SK-N-SH treated with all-trans-retinoic acid at 6 μM for 48 hours (cell line): ENCODE measurements at regions not wholly inside any gene's neighbourhood (a gene's known extent, or its start where the extent isn't known, plus 50 kb on each side); places are given as distances from the start of the nearest gene placed in this dataset.
A peak's percentile ranks its signal among the peaks of the same experiment; 100 is the strongest.
"Not testable (repeated sequence)": the region's sequence is repeated elsewhere in the genome, so short reads cannot be mapped to it uniquely, and the experiment has no call there.

Source experiments
- ATAC-seq: fragments of 200-7000 bp; cut with Tn5 transposase; 3 replicates; pipeline ENCODE4 v1.9.1; 2020; ENCODE audit warnings: mild to moderate bottlenecking, moderate library complexity
- ISL1 ChIP-seq: fragments of 250-450 bp; sonication (Bioruptor Pico); IDR thresholded peaks from 2 replicates; pipeline ENCODE4 v2.1.2; 2022; ENCODE audit warnings: mild to moderate bottlenecking, moderate library complexity
- TCF4 ChIP-seq: fragments of 250-450 bp; sonication (Bioruptor Pico); IDR thresholded peaks from 2 replicates; pipeline ENCODE4 v1.8.0; 2021; ENCODE audit warnings: mild to moderate bottlenecking, moderate library complexity, borderline replicate concordance
- TSHZ2 ChIP-seq: fragments of 250-450 bp; sonication (Bioruptor Pico); IDR thresholded peaks from 2 replicates; pipeline ENCODE4 v1.5.0; 2020; ENCODE audit warnings: mild to moderate bottlenecking, moderate library complexity

DNA sequence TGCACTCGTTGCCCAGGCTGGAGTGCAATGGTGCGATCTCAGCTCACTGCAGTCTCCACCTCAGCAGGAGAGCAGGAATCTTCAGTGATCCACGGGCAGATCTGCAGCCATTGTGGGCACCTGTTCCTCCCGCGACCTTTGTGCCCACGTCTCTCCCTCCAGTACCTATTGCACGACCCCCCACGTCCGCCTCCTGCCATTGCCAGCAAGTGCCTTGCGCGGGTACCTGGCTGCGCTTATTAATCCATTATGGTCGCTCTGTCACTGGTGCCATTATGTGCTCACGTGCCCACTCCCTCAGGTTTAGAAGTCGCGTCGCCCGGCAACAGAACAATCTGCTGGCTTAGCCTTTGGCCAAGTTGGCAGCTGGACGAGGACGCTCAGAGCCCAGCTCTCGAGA, 146.2 kb upstream of the C1QTNF3 start:
- ATAC-seq, result not testable (repeated sequence)

DNA sequence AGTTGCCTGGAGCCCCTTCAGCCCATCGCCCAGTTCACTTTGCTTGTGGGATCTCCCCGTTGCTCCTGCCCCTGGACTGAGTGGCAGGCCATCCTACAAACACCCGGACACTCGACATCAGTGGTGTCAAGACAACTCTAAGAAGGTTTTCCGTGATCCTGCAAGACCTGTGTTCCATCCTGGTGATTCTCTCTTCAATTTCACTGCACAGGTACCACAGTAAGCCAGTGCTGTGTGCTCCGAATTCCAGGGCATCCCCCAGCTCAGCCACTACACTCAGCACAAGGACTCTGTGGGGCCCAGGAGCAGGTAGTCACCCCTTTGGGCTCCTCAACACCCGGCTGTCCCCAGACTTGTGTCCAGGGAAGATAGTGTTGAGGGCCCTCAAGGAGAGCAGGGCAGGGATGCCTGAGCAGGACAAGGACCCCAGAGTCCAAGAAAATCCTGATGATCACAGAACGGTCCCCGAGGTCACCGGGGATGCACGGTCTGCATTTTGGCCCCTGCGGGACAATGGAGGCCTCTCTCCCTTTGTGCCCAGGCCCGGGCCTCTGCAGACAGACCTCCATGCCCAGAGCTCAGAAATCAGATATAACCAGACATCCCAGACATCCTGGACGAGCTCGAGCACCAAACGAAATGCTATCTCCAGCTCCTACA, 146.9 kb upstream of the C1QTNF3 start:
- ATAC-seq, result not testable (repeated sequence)

DNA sequence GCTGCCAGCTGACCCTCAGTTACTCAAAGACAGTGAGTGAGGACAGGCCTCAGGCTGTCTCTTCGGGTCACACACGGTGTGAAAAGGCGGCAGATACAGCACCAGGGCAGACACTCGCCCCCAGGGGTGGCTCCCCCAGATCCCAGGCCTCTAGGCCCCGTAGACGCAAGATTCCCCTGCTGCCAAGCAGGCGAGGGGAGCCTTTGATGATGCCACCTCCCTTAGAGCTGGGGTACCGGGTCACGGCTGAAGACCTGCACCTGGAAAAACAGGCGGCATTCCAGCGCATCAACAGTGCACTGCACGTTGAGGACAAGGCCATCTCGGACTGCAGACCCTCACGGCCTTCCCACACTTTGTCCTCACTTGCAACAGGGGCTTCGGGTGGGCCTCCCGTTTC, 147.5 kb upstream of the C1QTNF3 start:
- not testable (repeated sequence) for ATAC-seq

GRCh38 chr5:34191279-34191744, 148.3 kb upstream of the C1QTNF3 start:
- not testable (repeated sequence) for ATAC-seq

DNA sequence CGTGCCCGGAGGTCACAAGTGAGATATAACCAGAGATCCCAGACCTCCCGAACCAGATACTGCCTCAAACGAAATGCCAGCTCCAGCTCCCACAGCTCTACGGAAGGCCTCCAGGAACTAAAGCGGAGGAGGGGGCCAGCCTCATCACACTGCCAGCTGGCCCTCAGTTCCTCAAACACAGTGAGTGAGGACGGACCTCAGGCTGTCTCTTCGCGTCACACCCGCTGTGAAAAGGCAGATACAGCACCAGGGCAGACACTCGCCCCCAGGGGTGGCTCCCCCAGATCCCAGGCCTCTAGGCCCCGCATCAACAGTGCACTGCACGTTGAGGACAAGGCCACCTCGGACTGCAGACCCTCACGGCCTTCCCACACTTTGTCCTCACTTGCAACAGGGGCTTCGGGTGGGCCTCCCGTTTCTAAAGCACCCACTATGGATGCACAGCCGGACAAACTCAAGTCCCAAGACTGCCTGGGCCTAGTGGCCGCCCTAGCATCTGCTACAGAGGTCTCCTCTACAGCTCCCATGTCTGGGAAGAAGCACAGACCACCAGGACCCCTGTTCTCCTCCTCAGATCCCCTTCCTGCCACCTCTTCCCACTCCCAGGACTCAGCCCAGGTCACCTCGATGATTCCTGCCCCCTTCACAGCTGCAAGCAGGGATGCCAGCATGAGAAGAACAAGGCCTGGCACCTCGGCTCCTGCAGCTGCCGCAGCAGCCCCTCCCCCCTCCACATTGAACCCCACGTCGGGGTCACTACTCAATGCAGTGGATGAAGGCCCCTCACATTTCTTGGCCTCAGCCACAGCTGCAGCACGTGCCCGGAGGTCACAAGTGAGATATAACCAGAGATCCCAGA, 149.3 kb upstream of the C1QTNF3 start:
- TF ChIP-seq TCF4 (peak; percentile 45; the same call in 1 of the 2 replicates), TSHZ2 (CRISPR knock-in tag) (peak; percentile 76; the same call in 1 of the 2 replicates)
- ATAC-seq, result not testable (repeated sequence)

GRCh38 chr5:34192923-34193262, 149.9 kb upstream of the C1QTNF3 start:
- not testable (repeated sequence) for ATAC-seq

DNA sequence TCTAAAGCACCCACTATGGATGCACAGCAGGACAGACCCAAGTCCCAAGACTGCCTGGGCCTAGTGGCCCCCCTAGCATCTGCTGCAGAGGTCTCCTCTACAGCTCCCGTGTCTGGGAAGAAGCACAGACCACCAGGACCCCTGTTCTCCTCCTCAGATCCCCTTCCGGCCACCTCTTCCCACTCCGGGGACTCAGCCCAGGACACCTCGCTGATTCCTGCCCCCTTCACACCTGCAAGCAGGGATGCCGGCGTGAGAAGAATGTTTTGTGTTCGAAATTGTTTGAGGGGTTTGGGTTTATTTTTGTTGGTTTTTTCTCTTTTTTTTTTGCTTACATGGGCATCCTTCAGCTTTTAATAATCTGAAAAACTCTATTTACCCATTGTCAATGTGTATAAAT, 150.3 kb upstream of the C1QTNF3 start:
- not testable (repeated sequence) for ATAC-seq

DNA sequence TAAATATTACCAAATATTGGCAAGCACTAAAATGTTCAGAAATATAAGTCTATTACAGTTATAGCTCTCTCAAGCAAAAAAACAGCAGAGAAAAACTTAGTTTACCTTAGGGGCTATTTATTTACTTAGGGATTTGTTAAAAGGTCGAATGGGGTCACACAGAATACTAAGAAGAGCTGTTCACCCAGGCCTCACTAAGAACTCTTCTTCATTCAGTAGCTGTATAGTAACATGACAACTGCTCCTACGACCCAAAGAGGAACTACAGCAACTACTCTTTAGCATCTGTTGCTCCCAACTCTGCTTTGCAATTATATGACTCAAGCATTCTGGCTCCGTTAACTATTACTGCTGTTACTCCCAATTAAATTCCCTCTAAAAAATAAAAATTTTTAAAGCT, 150.8 kb upstream of the C1QTNF3 start:
- not testable (repeated sequence) for ATAC-seq

DNA sequence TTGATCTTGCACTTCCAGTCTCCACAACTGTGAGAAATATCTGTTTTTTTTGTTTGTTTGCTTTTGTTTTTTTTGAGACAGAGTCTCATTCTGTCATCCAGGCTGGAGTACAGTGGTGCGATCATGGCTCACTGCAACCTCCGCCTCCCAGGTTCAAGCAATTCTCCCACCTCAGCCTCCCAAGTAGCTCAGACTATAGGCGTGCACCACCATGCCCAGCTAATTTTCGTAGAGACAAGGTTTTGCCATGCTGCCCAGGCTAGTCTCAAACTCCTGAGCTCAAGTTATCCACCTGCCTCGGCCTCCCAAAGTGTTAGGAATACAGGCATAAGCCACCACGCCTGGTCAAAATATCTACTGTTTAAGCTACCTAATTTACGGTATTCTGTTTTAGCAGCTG, 153.1 kb upstream of the C1QTNF3 start:
- ATAC-seq, result not testable (repeated sequence)

DNA sequence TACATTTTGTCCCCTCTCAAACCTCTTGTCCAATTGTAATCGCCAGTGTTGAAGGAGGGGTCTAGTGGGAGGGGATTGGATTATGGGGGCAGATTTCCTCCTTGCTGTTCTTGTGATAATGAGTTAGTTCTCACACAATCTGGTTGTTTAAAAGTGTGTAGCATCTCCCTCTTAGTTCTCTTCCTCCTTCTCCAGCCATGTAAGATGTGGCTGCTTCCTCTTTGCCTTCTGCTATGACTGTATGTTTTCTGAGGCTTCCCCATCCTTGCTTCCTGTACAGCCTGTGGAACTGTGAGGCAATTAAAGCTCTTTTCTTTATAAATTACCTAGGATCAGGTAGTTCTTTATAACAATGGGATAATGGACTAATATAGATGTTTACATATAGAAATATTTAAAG, 162.3 kb upstream of the C1QTNF3 start:
- ATAC-seq, result not testable (repeated sequence)

- not testable (repeated sequence) for ATAC-seq
Observed at GRCh38 chr5:34217386-34217785, 174.4 kb upstream of the C1QTNF3 start.

DNA sequence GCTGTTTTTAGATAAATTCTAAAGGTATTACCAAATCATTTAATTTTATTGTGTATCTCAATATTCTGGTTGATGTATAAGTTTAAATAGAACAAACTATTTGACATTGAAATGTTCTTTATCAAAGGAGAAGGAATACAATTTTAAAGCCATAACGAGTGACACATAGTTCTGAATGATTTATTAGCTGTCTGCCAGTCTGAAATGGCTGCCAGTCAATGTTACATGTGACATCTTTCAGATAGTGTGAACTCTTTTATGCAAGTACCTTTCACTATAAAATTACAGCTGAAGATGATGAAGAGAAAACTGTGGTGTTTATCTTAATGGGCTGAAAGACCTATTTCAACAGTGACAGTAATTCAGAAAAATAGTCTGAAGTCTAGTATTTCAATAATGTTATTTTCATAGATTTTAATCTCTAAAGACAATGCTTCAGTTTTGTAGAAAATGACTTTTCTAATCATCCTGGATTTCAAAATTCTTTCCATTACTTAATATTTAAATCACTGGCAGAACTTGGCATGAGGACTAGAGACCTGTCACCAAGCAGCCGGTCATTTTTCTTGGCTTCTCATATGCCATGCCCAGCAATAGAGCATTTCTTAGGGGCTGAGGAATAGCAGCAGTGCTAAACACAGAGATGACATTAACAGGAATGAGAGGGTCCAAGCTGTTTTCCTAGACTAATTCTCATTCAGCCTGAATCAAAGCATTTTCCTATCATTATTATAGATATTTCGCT, 178.5 kb upstream of the C1QTNF3 start:
- peak; percentile 68 for TF ChIP-seq ISL1
- ATAC-seq, result not testable (repeated sequence)

GRCh38 chr5:34223158-34223557, 180.1 kb upstream of the C1QTNF3 start:
- ATAC-seq, result not testable (repeated sequence)

DNA sequence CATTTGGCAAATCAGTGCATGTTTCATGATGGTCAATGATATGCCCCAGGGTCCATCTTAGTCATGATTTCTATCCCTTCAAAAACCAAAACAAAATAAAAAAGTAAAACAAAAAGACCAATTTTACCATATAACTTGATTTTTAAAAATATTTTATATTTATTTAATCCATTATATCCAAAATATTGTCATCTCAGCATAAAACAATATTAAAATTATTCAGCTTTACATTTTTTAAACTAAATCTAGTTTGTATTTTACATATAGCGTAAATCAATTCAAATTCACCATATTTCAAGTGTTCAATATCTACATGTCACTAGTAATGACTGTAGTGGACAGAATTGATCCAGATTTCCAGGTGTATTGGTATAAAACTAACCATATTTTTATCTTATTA, 187.4 kb upstream of the C1QTNF3 start:
- not testable (repeated sequence) for ATAC-seq

- ATAC-seq, result not testable (repeated sequence)
Observed at GRCh38 chr5:34243802-34244201, 200.8 kb upstream of the C1QTNF3 start.

- peak; percentile 93 for ATAC-seq
Observed at GRCh38 chr5:34244281-34245031, 201.4 kb upstream of the C1QTNF3 start.

- ATAC-seq, result peak; percentile 99
Observed at GRCh38 chr5:34245032-34245394, 202.0 kb upstream of the C1QTNF3 start.

DNA sequence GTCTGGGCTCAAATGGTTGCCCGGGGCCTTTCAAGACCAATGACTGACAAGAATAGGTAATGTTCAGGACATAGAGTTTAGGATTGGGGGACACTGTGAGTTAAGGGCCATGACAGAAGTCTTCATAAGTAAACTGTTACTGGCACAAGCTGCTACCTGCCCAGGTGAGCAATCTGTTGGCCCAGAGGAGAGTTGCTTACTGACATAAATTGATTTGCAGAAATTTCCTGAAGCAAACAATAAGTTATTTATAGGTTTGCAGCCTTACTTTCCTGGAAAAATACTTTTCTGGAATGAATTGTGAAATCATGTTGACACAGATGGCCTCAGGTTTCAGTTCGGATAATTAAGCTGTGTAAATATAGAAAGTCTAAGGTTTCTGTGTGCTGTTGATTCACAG, 202.8 kb upstream of the C1QTNF3 start:
- ATAC-seq, result not testable (repeated sequence)

DNA sequence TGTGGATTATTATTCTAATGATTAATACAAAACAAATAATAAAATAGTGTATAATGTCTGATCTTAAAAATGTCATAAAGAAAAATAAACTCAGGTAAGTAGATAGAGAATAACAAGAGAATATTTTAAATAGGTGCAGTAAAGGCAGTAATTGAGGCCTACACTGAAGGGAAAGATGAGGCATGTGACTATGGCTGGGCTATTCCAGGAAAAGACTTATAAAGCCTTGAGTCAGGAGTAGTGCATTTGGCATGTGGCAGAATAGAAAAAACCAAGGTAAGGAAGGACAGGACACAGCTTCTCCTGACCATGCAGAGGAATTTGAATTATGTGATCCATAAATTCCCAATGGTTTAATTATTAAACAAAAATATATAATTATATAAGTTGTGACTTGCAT, 215.6 kb upstream of the C1QTNF3 start:
- ATAC-seq, result not testable (repeated sequence)
